Neuronal stem cell (in vitro differentiated cells): ENCODE measurements at regions not wholly inside any gene's neighbourhood (a gene's known extent, or its start where the extent isn't known, plus 50 kb on each side); places are given as distances from the start of the nearest gene placed in this dataset.

Experiments
- DNase-seq: peaks from one replicate; pipeline ENCODE4 v3.0.0-alpha.2; 2013; ENCODE audit warnings: low spot score
- H2AFZ ChIP-seq: one replicate; pipeline ENCODE4 v1.6.1; 2013; ENCODE audit warnings: mild to moderate bottlenecking, low read length, inconsistent platforms
- H2AK5ac ChIP-seq: 2 replicates; pipeline ENCODE4 v1.6.1; 2013; ENCODE audit warnings: low read depth, mild to moderate bottlenecking, inconsistent platforms, low read length, moderate library complexity, mixed read lengths
- H2BK120ac ChIP-seq: 2 replicates; pipeline ENCODE4 v1.6.1; 2013; ENCODE audit warnings: low read depth, mild to moderate bottlenecking, inconsistent platforms, low read length, moderate library complexity, mixed read lengths
- H2BK12ac ChIP-seq: one replicate; pipeline ENCODE4 v1.6.1; 2013; ENCODE audit warnings: low read length, inconsistent platforms
- H2BK15ac ChIP-seq: 2 replicates; pipeline ENCODE4 v1.6.1; 2013; ENCODE audit warnings: mild to moderate bottlenecking, low read length, inconsistent platforms, mixed read lengths
- H2BK5ac ChIP-seq: one replicate; pipeline ENCODE4 v1.6.1; 2013; ENCODE audit warnings: inconsistent platforms, mild to moderate bottlenecking, low read length, moderate library complexity
- H3K14ac ChIP-seq: one replicate; pipeline ENCODE4 v1.6.1; 2013; ENCODE audit warnings: low read length, inconsistent platforms
- H3K18ac ChIP-seq: 2 replicates; pipeline ENCODE4 v1.6.1; 2013; ENCODE audit warnings: low read length, inconsistent platforms
- H3K23ac ChIP-seq: 2 replicates; pipeline ENCODE4 v1.6.1; 2013; ENCODE audit warnings: low read depth, mild to moderate bottlenecking, mixed read lengths, low read length, inconsistent platforms; ENCODE audit not compliant: poor library complexity
- H3K27ac ChIP-seq: replicated peaks from 3 replicates; pipeline ENCODE4 v1.5.1; 2013; ENCODE audit warnings: low read length, inconsistent platforms
- H3K27me3 ChIP-seq, 3 experiments: 2 replicates each; pipeline ENCODE4 v1.6.1; 2013; ENCODE audit warnings: low read length in 3 of 3, mild to moderate bottlenecking in 2 of 3, inconsistent platforms in 1 of 3, low read depth in 1 of 3, mixed read lengths in 1 of 3, moderate library complexity in 1 of 3; ENCODE audit not compliant: control insufficient read depth in 3 of 3, insufficient read depth in 3 of 3
- H3K36me3 ChIP-seq, 2 donors: replicated peaks in 1 of 2; 2 replicates each; pipeline ENCODE4 v1.6.1; 2013; ENCODE audit warnings: low read length in 2 of 2; ENCODE audit not compliant: control insufficient read depth in 2 of 2, insufficient read depth in 2 of 2
- H3K4ac ChIP-seq: 2 replicates; pipeline ENCODE4 v1.6.1; 2013; ENCODE audit warnings: inconsistent platforms, mild to moderate bottlenecking, low read length, moderate library complexity
- H3K4me1 ChIP-seq, 2 donors: 1 replicate in 1 of 2; 2 replicates in 1 of 2; pipeline ENCODE4 v1.6.1; 2013; ENCODE audit warnings: low read length in 2 of 2, low read depth in 1 of 2; ENCODE audit not compliant: control insufficient read depth in 2 of 2, insufficient read depth in 1 of 2
- H3K4me2 ChIP-seq: one replicate; pipeline ENCODE4 v1.6.1; 2013; ENCODE audit warnings: mild to moderate bottlenecking, low read length, inconsistent platforms; ENCODE audit not compliant: insufficient read depth, poor library complexity, severe bottlenecking
- H3K4me3 ChIP-seq, 2 donors: 2 replicates each; pipeline ENCODE4 v1.5.1; 2013; ENCODE audit warnings: low read length in 2 of 2, mild to moderate bottlenecking in 2 of 2, inconsistent platforms in 1 of 2, moderate library complexity in 1 of 2
- H3K79me1 ChIP-seq: one replicate; pipeline ENCODE4 v1.6.1; 2013; ENCODE audit warnings: low read depth, mild to moderate bottlenecking, inconsistent platforms, low read length, moderate library complexity
- H3K9ac ChIP-seq: one replicate; pipeline ENCODE4 v1.6.1; 2013; ENCODE audit warnings: mild to moderate bottlenecking, low read depth, low read length, inconsistent platforms; ENCODE audit not compliant: poor library complexity
- H3K9me3 ChIP-seq, 2 donors: replicated peaks in 1 of 2; 2 replicates each; pipeline versions ENCODE3 to v1.6.1; 2013; ENCODE audit warnings: low read length in 2 of 2, mild to moderate bottlenecking in 2 of 2, inconsistent platforms in 1 of 2, low read depth in 1 of 2, mixed read lengths in 1 of 2, moderate library complexity in 1 of 2; ENCODE audit not compliant: control insufficient read depth in 2 of 2, insufficient read depth in 1 of 2
- H4K8ac ChIP-seq: one replicate; pipeline ENCODE4 v1.6.1; 2013; ENCODE audit warnings: low read depth, mild to moderate bottlenecking, inconsistent platforms, low read length, moderate library complexity
- H4K91ac ChIP-seq: one replicate; pipeline ENCODE4 v1.6.1; 2013; ENCODE audit warnings: low read length, low read depth, mild to moderate bottlenecking, inconsistent platforms; ENCODE audit not compliant: poor library complexity
- WGBS, 2 donors: extraction: QIAGEN DNeasy Blood & Tissue Kit; methylation state at CpG; one replicate each; pipeline ENCODE4 v1.1.7; 2013; ENCODE audit warnings: missing lambda C conversion rate in 2 of 2, mixed read lengths in 1 of 2; ENCODE audit not compliant: insufficient read length in 2 of 2, insufficient replicate concordance in 1 of 2; ENCODE audit errors: extremely low coverage in 2 of 2; 5-methylcytosine and 5-hydroxymethylcytosine counted together

DNA sequence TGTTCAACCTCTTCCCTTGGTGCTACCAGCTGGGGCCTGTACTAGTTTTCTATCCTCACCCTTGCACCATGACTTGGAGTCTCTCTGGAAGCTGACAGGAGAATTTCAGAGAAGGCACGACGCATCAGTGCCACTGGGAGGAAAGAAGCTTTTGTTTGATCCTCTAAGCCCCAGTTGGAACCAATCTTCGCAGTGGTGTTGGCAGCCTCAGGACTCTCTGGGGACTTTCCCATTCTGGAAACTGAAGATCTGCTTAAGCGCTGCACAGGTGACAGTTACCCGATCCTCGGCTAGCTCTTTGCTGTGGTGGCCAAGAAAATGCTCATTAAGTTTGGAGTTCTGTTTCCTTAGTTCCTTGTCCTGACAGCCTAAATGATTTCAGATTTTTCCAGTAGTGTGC lies 222.3 kb downstream of the RHOU start:
- Histone ChIP-seq H3K23ac (no peak overlapping the region), H3K36me3 (no peaks in the 10 kb centered on the region), H2AK5ac (peak overlapping the region; percentile 17), H3K4ac (no peak overlapping the region), H3K79me1 (no peaks in the 10 kb centered on the region), H3K27ac (no peak overlapping the region), H2AFZ (no peak overlapping the region), H4K91ac (no peak overlapping the region), H3K4me1 (peaks cover 0 to 1% of the 10 kb centered on the region in 2 donors), H3K9ac (no peak overlapping the region), H3K4me2 (no peak overlapping the region), H3K4me3 (no peak overlapping the region), H4K8ac (no peak overlapping the region), H2BK5ac (no peak overlapping the region), H2BK120ac (no peak overlapping the region), H3K14ac (no peak overlapping the region), H3K18ac (no peak overlapping the region), H3K9me3 (peaks cover 0 to 1% of the 10 kb centered on the region in 2 donors), H3K27me3 (no peaks in the 10 kb centered on the region), H2BK12ac (no peak overlapping the region), H2BK15ac (no peak overlapping the region)
- no peak for DNase-seq
- no CpG with 5 or more reads among the region's 6 CpGs for WGBS, 2 donors

DNA sequence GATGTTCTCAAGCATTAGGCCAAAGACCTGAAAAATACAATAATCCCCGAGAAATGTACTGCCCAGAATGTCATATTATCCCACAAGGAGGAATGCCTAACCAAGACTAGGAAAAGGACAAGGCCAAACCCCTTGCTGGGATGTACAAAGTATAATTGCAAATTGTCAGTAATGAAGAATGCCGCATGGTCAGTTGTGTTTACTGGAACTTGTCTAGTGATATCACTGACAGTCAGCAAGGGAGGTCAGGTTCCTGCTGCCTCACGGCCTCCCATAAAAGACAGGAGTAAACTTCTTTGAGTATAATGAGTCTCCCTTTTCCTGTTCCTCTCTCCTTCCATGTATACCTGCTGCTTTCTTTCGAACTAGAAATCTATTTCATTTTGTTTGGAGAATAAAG lies 222.8 kb downstream of the RHOU start:
- no peak overlapping the region for H2BK5ac ChIP-seq
- no peak overlapping the region for H3K4me2 ChIP-seq
- no peaks in the 10 kb centered on the region for H3K36me3 ChIP-seq
- DNase-seq: no peak
- H2AK5ac ChIP-seq: no peak overlapping the region
- peaks cover 0 to 1% of the 10 kb centered on the region in 2 donors for H3K9me3 ChIP-seq
- no peak overlapping the region for H2BK12ac ChIP-seq
- H2BK15ac ChIP-seq: no peak overlapping the region
- H3K79me1 ChIP-seq: no peaks in the 10 kb centered on the region
- H4K91ac ChIP-seq: no peak overlapping the region
- H3K9ac ChIP-seq: no peak overlapping the region
- whole genome bisulfite sequencing, 2 donors: no CpG with 5 or more reads among the region's 4 CpGs
- no peak overlapping the region for H4K8ac ChIP-seq
- H3K4me1 ChIP-seq: peaks cover 0 to 1% of the 10 kb centered on the region in 2 donors
- no peak overlapping the region for H3K18ac ChIP-seq
- no peak overlapping the region for H3K27ac ChIP-seq
- H3K27me3 ChIP-seq: no peaks in the 10 kb centered on the region
- H3K4ac ChIP-seq: no peak overlapping the region
- no peak overlapping the region for H2AFZ ChIP-seq
- H3K4me3 ChIP-seq: no peak overlapping the region
- no peak overlapping the region for H3K14ac ChIP-seq
- no peak overlapping the region for H3K23ac ChIP-seq
- H2BK120ac ChIP-seq: no peak overlapping the region

DNA sequence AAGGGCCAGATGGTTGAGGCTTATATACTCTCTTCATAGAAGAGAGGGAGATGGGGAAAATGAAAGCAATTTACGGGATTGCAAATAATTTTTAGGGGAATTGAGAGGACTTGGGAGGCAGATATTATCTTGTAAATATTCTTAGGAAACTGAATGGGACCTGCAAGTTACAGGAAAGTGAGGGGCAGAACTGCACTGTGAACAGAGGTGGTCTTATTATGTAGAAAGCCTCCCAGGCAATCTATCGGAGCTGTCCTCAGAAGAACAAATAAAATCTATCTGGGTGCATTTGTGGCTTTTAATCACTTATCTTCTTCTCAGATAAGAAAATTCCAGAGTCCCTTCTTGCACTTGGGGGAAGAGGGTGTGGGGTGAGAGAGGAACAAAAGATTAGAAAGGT lies 223.5 kb downstream of the RHOU start:
- Histone ChIP-seq H2BK12ac (no peak overlapping the region), H3K18ac (no peak overlapping the region), H3K27me3 (no peaks in the 10 kb centered on the region), H3K4me3 (no peak overlapping the region), H3K9ac (no peak overlapping the region), H3K9me3 (peaks cover 0 to 1% of the 10 kb centered on the region in 2 donors), H2BK15ac (no peak overlapping the region), H2BK5ac (no peak overlapping the region), H4K8ac (no peak overlapping the region), H3K79me1 (no peaks in the 10 kb centered on the region), H2BK120ac (no peak overlapping the region), H2AK5ac (no peak overlapping the region), H3K4me1 (peaks cover 0 to 1% of the 10 kb centered on the region in 2 donors), H3K36me3 (no peaks in the 10 kb centered on the region), H3K14ac (no peak overlapping the region), H3K4ac (no peak overlapping the region), H3K4me2 (no peak overlapping the region), H3K23ac (no peak overlapping the region), H4K91ac (no peak overlapping the region), H2AFZ (no peak overlapping the region), H3K27ac (no peak overlapping the region)
- no peak for DNase-seq
- no CpG with 5 or more reads among the region's 2 CpGs for WGBS, 2 donors

DNA sequence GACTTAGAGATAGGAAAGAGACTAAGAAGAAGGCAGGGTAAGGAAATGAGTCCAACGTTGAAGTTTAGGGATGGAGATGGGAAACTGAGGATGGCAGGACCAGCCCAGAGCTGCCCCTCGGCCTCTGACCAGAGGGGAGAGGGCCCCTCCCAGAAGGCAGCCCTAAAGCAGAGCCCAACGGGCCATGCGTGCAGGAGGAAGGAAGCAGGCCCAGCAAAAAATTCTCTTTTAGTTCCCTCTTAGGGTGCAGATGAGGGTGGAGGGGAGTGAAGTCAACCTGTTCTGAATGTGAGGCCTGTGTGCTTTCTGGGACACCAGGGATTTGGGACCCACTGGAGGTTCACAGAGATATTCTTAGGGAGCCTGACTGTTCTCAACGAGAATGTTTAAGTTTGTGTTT lies 225.4 kb downstream of the RHOU start:
- Histone ChIP-seq H4K91ac (no peak overlapping the region), H3K9ac (no peak overlapping the region)

More for the DNA sequence above, 225.4 kb downstream of the RHOU start:
- H3K27me3 ChIP-seq: no peaks in the 10 kb centered on the region
- H3K36me3 ChIP-seq: no peaks in the 10 kb centered on the region
- H3K79me1 ChIP-seq: no peaks in the 10 kb centered on the region
- H3K4ac ChIP-seq: no peak overlapping the region
- no peak overlapping the region for H3K27ac ChIP-seq
- peak overlapping the region; percentile 50 for H2BK120ac ChIP-seq
- H3K4me2 ChIP-seq: no peak overlapping the region
- H2AFZ ChIP-seq: no peak overlapping the region
- H3K14ac ChIP-seq: no peak overlapping the region
- peak overlapping the region; percentile 20 for H2BK15ac ChIP-seq
- H3K9me3 ChIP-seq: no peaks in the 10 kb centered on the region
- no peak overlapping the region for H4K8ac ChIP-seq
- no peak overlapping the region for H2AK5ac ChIP-seq
- no peak overlapping the region for H2BK5ac ChIP-seq
- H3K4me3 ChIP-seq: no peak overlapping the region
- peak overlapping the region; percentile 40 for H3K18ac ChIP-seq
- peaks cover 0 to 6% of the 10 kb centered on the region in 2 donors for H3K4me1 ChIP-seq
- H2BK12ac ChIP-seq: peak overlapping the region; percentile 35
- WGBS, 2 donors: no CpG with 5 or more reads among the region's 5 CpGs
- H3K23ac ChIP-seq: no peak overlapping the region
- no peak for DNase-seq
